Mucosa of descending colon (tissue), 3 donors: ENCODE measurements at regions not wholly inside any gene's neighbourhood (a gene's known extent, or its start where the extent isn't known, plus 50 kb on each side); places are given as distances from the start of the nearest gene placed in this dataset.

Experiments
- ATAC-seq: fragments of 200-7000 bp; cut with Tn5 transposase; one replicate; pipeline ENCODE4 v1.9.1; 2020; ENCODE audit warnings: mild to moderate bottlenecking, moderate library complexity
- DNase-seq, 3 donors: peaks; one replicate each; pipeline ENCODE4 v3.0.0-alpha.2; 2020
- H3K36me3 ChIP-seq: fragments of 200-600 bp; one replicate; pipeline ENCODE4 v1.8.0; 2021; ENCODE audit warnings: low read depth, mild to moderate bottlenecking
- H3K4me1 ChIP-seq: fragments of 200-600 bp; one replicate; pipeline ENCODE4 v1.8.0; 2021; ENCODE audit warnings: low read depth, mild to moderate bottlenecking
- H3K4me3 ChIP-seq: fragments of 200-600 bp; one replicate; pipeline ENCODE4 v1.8.0; 2021; ENCODE audit warnings: mild to moderate bottlenecking
- H3K9me3 ChIP-seq: fragments of 200-600 bp; one replicate; pipeline ENCODE4 v1.8.0; 2021; ENCODE audit warnings: mild to moderate bottlenecking
- CTCF ChIP-seq: fragments of 200-600 bp; IDR thresholded peaks from one replicate; pipeline ENCODE4 v1.8.0; 2022; ENCODE audit warnings: antibody characterized with exemption, mild to moderate bottlenecking
- intact Hi-C, 2 donors: fragments of 100-400 bp; cut with DNase I in 1 of 2; cut with micrococcal nuclease in 1 of 2; formaldehyde crosslinking; loops; one replicate each; pipeline versions ENCODE4 v1.11.0 to v1.11.1; 2022; cut with DNase I, micrococcal nuclease
- donor health status: DM: no; HTN: no; CAD: no; lungs with moderate emphysema.
- donor health status: DM: no; HTN: no; CAD: no.
- donor health status: DM: no; HTN: yes; CAD: no.

- no peaks in the 10 kb centered on the region for H3K9me3 ChIP-seq
- H3K36me3 ChIP-seq = no peaks in the 10 kb centered on the region
- no peaks in the 10 kb centered on the region for H3K4me1 ChIP-seq
- H3K4me3 ChIP-seq = no peak overlapping the region
- DNase-seq = no peak
- no peak for TF ChIP-seq CTCF
- ATAC-seq = no peak
- intact Hi-C loops = no loop called here
Measured at GRCh38 chrY:20998016-20998415, 242.1 kb downstream of the RPS4Y2 start.

- no peak for TF ChIP-seq CTCF
- ATAC-seq = no peak
- Histone ChIP-seq H3K36me3 (no peaks in the 10 kb centered on the region), H3K4me3 (no peak overlapping the region), H3K9me3 (no peaks in the 10 kb centered on the region), H3K4me1 (no peaks in the 10 kb centered on the region)
- no peak for DNase-seq
- intact Hi-C loops = no loop called here
Measured at GRCh38 chrY:20998483-20998882, 242.6 kb downstream of the RPS4Y2 start.

GRCh38 chrY:21001102-21001501 lies 245.2 kb downstream of the RPS4Y2 start:
- no peak for DNase-seq
- H3K9me3 ChIP-seq = no peaks in the 10 kb centered on the region
- H3K4me1 ChIP-seq = no peaks in the 10 kb centered on the region
- intact Hi-C loops = no loop called here
- no peak for TF ChIP-seq CTCF
- ATAC-seq = no peak
- H3K4me3 ChIP-seq = no peak overlapping the region
- no peaks in the 10 kb centered on the region for H3K36me3 ChIP-seq

GRCh38 chrY:21003059-21003458 lies 247.2 kb downstream of the RPS4Y2 start:
- H3K9me3 ChIP-seq = no peaks in the 10 kb centered on the region
- ATAC-seq = no peak
- intact Hi-C loops = no loop called here
- no peaks in the 10 kb centered on the region for H3K4me1 ChIP-seq
- no peak for DNase-seq
- no peaks in the 10 kb centered on the region for H3K36me3 ChIP-seq
- no peak overlapping the region for H3K4me3 ChIP-seq
- no peak for TF ChIP-seq CTCF

GRCh38 chrY:21005531-21005930 lies 249.6 kb downstream of the RPS4Y2 start:
- no peak for TF ChIP-seq CTCF
- no peaks in the 10 kb centered on the region for H3K9me3 ChIP-seq
- DNase-seq (no peak), ATAC-seq (no peak)
- no peak overlapping the region for H3K4me3 ChIP-seq
- H3K4me1 ChIP-seq = no peaks in the 10 kb centered on the region
- no peaks in the 10 kb centered on the region for H3K36me3 ChIP-seq
- intact Hi-C loops = no loop called here

GRCh38 chrY:21021811-21022210 lies 265.9 kb downstream of the RPS4Y2 start:
- DNase-seq = no peak
- Histone ChIP-seq H3K36me3 (no peaks in the 10 kb centered on the region), H3K9me3 (no peaks in the 10 kb centered on the region), H3K4me1 (no peaks in the 10 kb centered on the region), H3K4me3 (no peak overlapping the region)
- TF ChIP-seq CTCF = no peak
- ATAC-seq = no peak
- intact Hi-C loops = no loop called here
